Type B pancreatic cell (in vitro differentiated cells): ENCODE measurements at regions not wholly inside any gene's neighbourhood (a gene's known extent, or its start where the extent isn't known, plus 50 kb on each side); places are given as distances from the start of the nearest gene placed in this dataset.

Experiments
- DNase-seq: peaks from one replicate; pipeline ENCODE4 v3.0.0; 2021; ENCODE audit warnings: mixed read lengths; ENCODE audit not compliant: unreplicated experiment; ENCODE audit errors: extremely low spot score
- H3K27ac Mint-ChIP-seq: 2 replicates; pipeline ENCODE4 v1.8.0; 2021; ENCODE audit warnings: mild to moderate bottlenecking, mixed read lengths
- H3K27me3 Mint-ChIP-seq: 2 replicates; pipeline ENCODE4 v1.8.0; 2021; ENCODE audit warnings: mixed read lengths
- H3K36me3 Mint-ChIP-seq: 2 replicates; pipeline ENCODE4 v1.8.0; 2021; ENCODE audit warnings: mixed read lengths
- H3K4me1 Mint-ChIP-seq: one replicate; pipeline ENCODE4 v1.8.0; 2021; ENCODE audit warnings: mixed read lengths; ENCODE audit not compliant: unreplicated experiment
- H3K4me3 Mint-ChIP-seq: 2 replicates; pipeline ENCODE4 v1.8.0; 2021; ENCODE audit warnings: mild to moderate bottlenecking, mixed read lengths
- H3K9me3 Mint-ChIP-seq: 2 replicates; pipeline ENCODE4 v1.8.0; 2021; ENCODE audit warnings: mixed read lengths
- CTCF ChIP-seq: fragments of 200-600 bp; sonication (generic); conservative IDR thresholded peaks from 2 replicates; pipeline ENCODE4 v1.5.0; 2021; ENCODE audit warnings: antibody characterized with exemption, mild to moderate bottlenecking

- H3K4me3 Mint-ChIP-seq: no peak overlapping the region
- H3K36me3 Mint-ChIP-seq: no peaks in the 10 kb centered on the region
- H3K4me1 Mint-ChIP-seq: no peaks in the 10 kb centered on the region
- no peaks in the 10 kb centered on the region for H3K9me3 Mint-ChIP-seq
- no peaks in the 10 kb centered on the region for H3K27me3 Mint-ChIP-seq
- DNase-seq: no peak
- TF ChIP-seq CTCF: no peak
- no peak overlapping the region for H3K27ac Mint-ChIP-seq
Measured at GRCh38 chr3:166560253-166560652, 723.0 kb upstream of the BCHE start.

DNA sequence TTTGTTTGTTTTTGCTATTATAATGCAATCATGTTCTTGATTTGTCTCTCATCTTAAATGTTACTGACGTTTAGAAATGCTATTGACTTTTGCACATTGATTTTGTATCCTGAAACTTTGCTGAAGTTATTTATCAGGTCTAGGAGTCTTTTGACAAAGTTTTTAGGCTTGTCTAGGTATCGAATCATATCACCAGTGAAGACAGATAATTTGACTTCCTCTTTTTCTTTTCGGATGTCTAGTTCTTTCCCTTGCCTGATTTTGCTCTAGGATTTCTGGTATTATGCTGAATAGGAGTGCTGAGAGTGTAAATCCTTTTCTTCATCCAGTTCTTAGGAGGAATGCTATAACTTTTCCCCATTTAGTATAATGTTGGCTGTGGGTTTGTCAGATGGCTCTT, 719.7 kb upstream of the BCHE start:
- Mint-ChIP-seq H3K27me3 (no peaks in the 10 kb centered on the region), H3K4me3 (no peak overlapping the region), H3K4me1 (no peaks in the 10 kb centered on the region), H3K27ac (no peak overlapping the region), H3K9me3 (no peaks in the 10 kb centered on the region), H3K36me3 (no peaks in the 10 kb centered on the region)
- DNase-seq: no peak
- TF ChIP-seq CTCF: no peak

- Mint-ChIP-seq H3K9me3 (peaks cover 5% of the 10 kb centered on the region), H3K27ac (no peak overlapping the region), H3K27me3 (no peaks in the 10 kb centered on the region), H3K4me1 (no peaks in the 10 kb centered on the region), H3K4me3 (no peak overlapping the region), H3K36me3 (no peaks in the 10 kb centered on the region)
- DNase-seq: no peak
- no peak for TF ChIP-seq CTCF
Measured at GRCh38 chr3:166554023-166554422, 716.8 kb upstream of the BCHE start.

DNA sequence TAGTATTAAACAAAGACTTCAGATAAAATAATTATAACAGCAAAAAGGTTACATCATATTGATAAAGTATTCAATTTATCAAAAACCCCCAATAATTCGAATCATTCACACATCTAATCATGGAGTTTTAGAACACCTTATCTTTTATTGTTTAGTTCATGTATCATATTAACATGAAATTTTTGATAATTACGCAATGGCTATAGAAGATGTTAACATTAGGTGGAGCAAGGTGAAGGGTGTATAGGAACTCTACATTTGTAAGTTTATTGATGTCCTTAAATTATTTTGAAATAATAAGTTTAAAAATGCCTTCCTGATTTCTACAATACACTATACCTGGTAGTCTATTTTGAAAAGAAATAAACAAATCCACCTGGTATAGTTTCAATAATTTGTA, 696.5 kb upstream of the BCHE start:
- no peak for TF ChIP-seq CTCF
- peaks cover 4% of the 10 kb centered on the region for H3K9me3 Mint-ChIP-seq

DNA sequence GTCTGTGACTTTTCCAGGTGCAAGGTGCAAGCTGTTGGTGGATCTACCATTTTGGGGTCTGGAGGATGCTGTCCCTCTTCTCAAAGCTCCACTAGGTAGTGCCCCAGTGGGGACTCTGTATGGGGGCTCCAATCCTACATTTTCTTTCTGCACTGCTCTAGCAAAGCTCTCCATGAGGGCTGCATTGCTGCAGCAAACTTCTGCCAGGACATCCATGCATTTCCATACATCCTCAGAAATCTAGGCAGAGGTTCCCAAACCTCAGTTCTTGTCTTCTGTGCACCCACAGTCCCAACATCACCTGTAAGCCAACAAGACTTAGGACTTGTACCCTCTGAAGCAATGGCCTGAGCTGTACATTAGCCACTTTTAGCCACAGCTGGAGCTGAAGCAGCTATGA, 694.5 kb upstream of the BCHE start:
- TF ChIP-seq CTCF: no peak
- peaks cover 3% of the 10 kb centered on the region for H3K36me3 Mint-ChIP-seq
- peaks cover 4% of the 10 kb centered on the region for H3K9me3 Mint-ChIP-seq
- no peak overlapping the region for H3K27ac Mint-ChIP-seq
- DNase-seq: no peak
- no peak overlapping the region for H3K4me3 Mint-ChIP-seq
- H3K27me3 Mint-ChIP-seq: no peaks in the 10 kb centered on the region
- no peaks in the 10 kb centered on the region for H3K4me1 Mint-ChIP-seq

More for the DNA sequence above, 696.5 kb upstream of the BCHE start:
- H3K4me3 Mint-ChIP-seq: no peak overlapping the region
- no peak overlapping the region for H3K27ac Mint-ChIP-seq
- no peak for DNase-seq
- peaks cover 3% of the 10 kb centered on the region for H3K36me3 Mint-ChIP-seq
- H3K27me3 Mint-ChIP-seq: no peaks in the 10 kb centered on the region
- no peaks in the 10 kb centered on the region for H3K4me1 Mint-ChIP-seq

DNA sequence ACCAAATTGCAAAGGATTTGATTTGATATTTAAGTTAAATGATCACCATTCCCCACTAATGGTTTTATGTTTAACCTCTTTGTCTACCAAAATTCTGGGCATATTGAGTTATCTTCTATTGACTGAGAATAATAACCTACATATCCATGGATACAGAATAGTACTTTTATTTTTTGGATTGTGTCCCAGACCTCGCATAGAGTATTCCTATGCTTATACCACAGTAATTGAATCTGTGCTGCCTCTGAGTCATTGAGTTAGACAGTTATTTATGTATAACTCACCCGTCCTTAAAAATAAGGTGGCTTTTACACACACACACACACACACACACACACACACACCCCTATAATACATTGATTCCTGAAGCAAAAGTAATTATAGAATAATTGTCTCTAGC, 690.1 kb upstream of the BCHE start:
- Mint-ChIP-seq H3K36me3 (peaks cover 1% of the 10 kb centered on the region), H3K27ac (no peak overlapping the region), H3K9me3 (peaks cover 2% of the 10 kb centered on the region), H3K4me3 (no peak overlapping the region), H3K4me1 (no peaks in the 10 kb centered on the region), H3K27me3 (no peaks in the 10 kb centered on the region)
- TF ChIP-seq CTCF: no peak
- no peak for DNase-seq
